GM21576 (cell line): ENCODE measurements at regions not wholly inside any gene's neighbourhood (a gene's known extent, or its start where the extent isn't known, plus 50 kb on each side); places are given as distances from the start of the nearest gene placed in this dataset.

Experiments
- ATAC-seq: cut with Tn5 transposase; IDR thresholded peaks from one replicate; pipeline ENCODE4 v1.9.1; 2021; ENCODE audit warnings: mild to moderate bottlenecking, moderate library complexity; ENCODE audit not compliant: unreplicated experiment

DNA sequence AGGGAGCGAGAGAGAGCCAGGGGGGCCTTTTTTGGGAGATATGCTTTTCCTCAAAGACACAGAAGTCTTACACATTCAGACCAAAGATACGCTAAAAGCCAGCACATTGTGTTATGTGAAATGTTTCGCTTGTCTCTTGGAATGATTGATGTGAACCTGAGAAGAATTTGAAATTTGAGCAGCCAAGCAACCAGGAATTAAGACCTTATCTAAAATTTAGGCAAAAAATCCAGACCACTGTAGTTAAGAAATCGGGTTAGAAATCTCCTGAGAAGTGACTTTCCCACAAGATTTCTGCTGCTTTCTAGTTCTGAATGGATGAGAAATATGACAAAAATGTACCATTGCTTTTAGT lies 223.2 kb upstream of the GMDS start:
- no peak for ATAC-seq

DNA sequence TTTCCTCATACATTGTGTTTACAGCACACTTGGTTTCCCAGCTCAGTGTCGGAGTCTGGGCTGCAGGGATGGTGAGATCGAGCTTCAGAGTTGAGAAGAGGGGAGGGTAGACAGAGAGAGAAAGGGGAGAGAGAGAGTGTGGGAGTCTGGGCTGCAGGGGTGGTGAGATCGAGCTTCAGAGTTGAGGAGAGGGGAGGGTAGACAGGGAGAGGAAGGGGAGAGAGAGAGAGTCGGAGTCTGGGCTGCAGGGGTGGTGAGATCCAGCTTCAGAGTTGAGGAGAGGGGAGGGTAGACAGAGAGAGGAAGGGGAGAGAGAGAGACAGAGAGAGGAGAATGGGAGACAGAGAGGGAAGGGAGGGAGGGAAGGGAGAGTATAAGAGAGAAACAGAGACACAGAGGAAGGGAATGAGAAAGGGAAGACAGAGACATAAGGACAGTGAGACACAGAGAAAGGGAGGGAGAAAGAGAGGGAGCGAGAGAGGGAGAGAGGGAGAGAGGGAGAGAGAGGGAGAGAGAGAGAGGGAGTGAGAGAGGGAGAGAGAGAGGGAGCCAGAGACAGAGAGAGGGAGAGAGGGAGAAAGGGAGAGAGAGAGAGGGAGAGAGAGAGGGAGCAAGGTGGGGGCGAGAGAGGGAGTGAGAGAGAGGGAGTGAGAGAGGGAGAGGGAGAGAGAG lies 222.7 kb upstream of the GMDS start:
- no peak for ATAC-seq

DNA sequence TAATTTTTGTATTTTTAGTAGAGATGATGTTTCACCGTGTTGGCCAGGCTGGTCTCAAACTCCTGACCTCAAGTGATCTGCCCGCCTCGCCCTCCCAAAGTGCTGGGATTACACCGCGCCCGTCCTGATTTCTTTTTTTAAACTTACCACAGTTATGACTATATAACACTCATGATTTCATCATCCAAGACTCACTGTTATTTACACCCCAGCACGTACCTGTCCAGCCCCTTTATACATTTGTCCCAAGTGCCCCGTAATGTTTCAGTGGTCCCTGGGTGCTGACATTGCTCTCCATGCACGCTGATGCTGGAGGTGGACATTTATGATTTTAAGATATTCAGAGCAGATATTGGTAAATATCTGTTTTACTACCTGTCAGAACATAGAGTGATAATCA lies 219.9 kb upstream of the GMDS start:
- no peak for ATAC-seq

DNA sequence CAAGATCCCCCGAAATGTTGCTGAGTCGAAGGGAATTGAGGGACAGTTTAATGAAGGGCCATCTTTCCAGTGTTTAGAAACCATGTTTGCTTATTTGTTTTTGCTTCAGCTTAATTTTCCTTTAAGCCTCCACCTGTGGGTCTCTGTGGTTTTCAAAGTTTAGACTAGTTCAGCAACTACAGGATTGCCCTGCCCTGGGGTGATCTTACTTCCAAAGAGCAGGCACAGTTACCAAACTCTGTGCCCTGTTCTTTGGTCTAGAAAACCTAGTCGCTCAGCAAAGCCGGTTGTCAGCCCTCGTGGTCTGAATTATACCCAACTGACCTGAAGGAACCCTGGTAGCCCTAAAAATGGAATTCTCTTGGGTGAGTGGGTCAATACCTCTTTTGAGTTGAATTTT lies 219.2 kb upstream of the GMDS start:
- no peak for ATAC-seq

DNA sequence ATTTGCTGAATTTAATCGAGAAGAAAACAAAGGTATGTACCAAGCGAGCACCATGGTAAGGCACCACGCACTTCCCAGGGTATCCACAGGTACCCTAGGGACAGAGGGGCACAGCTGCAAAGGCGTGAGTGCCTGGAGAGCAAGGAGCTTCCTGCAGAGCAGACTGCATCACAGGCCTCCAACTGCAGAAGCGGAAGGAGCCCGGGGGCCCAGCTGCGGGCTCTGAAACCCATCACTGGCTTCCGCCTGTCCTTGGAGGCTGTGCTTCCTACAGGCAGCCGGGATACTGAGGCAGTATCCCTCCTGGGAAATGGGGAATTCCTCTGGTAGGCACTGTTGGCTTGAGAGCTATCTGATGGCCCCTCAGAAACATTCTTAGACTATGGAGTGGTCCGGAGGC lies 217.4 kb upstream of the GMDS start:
- no peak for ATAC-seq

DNA sequence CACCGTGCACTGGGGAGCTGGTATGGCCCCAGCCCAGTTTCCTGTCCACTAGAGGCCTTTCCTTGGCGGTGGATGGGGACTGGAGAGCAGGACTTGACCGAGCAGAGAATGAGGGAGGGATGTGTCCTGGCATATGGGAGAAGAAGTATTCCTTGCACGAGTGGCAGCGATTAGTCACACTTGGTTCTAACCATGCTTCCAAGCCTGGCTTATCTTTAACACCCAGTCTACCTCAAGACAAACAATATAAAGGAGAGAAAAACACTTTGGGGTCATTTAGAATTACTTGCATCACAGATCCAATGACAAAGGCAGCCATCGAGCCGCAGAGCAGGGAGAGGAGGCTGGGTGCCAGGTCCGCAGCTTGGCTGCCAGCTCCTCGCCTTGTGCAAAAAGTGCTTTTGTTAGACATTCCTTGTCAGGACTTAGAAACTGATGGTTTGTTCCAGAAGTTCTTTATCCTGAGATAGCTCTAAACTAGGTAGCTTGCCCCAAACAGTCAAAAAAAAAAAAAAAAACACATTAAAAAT lies 214.9 kb upstream of the GMDS start:
- ATAC-seq = no peak

DNA sequence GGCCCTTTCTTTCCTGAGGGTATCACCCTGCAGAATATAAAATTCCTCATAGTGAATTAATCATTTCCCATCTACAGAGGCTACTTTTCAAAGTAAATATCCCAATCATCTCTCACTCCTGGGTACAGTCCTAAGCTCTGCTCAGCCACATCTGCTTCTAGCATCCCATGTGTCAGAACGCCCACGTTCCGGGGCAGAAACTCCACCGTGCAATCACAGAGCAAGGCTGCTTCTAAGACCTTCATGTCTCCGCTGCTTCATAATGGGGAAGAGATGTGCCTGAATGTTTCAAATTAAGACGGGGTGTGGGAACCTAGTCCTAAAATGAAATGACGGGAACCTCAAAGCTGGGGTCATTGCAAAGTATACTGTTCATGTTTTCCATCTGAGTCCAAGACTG lies 208.8 kb upstream of the GMDS start:
- ATAC-seq = no peak

DNA sequence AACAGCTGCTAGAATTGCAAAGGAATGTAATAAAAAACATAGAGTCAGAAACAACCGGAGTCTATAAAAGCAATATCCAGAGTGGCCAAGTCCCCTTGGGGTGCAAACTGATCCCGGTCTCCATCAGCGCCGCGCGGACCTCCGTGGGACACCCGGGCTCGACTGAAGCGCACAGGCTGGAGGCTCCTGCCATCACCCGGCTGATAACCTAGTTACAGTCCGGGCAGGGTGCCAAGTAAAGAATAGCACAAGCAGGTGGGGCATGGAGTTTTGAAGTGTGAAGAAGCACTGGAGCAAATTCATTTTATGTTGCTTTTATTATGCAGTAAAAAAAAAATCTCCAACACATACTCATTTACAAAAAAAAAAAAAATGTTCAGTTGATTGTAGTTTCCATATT lies 205.1 kb upstream of the GMDS start:
- no peak for ATAC-seq

DNA sequence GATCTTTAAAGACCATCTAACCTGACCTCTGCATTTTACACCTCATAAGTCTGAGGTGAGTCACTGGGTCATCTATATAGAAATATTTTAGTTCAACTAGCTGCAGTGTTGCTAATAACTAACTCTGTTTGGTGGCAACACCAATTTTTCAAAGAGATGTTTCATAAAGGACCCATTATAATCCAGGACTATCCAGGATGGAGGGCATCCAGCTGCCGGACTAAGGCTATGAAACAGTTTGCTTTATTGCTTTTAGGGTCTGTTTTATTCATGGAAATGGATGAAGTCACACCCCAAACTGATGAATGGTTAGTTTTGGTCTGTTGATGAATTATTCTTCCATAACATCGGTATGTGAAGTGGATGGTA lies 204.2 kb upstream of the GMDS start:
- no peak for ATAC-seq

DNA sequence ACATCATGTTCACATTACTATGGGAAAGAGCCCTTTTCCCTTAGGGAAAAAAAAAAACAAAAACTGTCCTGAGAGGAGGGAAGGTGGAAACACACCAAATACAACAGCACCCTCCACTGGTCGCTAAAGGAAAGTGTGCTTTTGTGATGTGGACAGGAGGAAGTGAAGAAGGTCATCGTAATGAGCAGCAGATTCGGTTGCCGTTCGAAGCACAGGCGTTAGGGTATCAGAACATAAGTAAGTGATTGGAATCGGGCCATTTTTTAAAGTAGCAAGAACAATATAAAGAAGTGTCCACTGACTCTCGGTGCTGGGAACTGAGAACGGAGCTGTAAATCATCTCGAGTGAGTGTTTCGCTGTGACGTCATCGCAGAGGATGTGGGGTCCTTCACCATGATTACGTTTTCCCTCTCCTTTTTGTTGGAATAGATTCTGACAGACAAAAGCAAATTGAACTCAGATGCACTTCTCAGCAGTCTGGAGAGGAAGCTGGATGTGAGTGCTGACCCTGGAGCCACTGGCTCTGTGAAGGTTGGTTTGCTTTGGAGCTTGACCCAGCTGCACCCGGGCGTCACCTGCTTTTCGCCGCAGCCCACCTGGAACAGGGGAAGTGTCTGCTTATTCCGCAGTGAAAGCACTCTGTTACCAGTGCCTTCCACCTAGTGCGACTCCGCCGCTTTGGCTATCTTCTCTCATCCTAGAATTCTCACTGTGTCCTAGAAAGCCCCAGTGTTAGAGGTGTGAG lies 203.6 kb upstream of the GMDS start:
- no peak for ATAC-seq

DNA sequence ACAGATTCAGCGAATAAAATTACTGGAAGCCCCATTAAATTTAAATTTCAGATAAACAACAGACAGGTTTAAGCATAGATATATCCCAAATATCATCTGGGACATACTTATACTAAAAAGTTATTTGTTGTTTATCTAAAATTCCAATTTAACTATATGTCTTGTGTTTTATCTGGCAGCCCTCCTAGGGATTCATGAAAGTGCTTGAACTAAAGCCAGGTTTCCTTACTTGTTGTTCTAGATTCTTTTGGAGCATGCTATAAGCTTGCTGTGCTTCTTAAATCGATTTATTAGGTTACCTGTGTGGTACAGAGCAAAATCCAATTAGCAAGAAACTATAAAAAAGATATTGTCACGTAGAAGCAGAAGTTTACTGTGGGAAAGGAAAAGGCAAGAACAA lies 202.5 kb upstream of the GMDS start:
- ATAC-seq = no peak

DNA sequence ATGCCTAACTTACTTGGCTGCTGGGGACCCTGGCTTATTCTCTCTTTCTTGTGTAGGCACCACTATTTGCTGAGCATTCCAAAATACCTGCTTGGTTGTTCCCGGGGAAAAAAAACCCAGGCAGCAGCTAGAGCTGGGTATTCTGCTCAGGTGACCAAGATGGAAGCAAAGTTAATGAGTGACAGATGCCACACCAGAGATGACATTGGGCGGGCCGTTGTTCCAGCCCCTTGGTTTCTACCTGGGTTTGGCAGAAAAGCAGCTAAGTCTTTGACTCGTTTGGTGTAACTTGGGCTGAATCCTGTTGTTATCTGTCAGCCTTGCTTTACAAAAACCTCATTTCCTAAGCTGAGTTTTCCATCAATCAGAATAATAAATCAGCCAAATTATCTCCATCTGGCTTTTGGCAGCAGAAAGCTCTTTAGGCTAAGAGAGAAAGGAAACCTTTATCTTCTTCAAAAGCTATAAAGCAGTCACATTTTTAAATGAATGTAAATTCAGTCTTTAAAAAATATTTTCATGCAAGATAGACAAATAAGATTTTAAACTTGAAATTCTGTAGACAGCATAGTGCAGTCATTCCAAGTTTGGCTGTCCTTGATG lies 202.0 kb upstream of the GMDS start:
- no peak for ATAC-seq

DNA sequence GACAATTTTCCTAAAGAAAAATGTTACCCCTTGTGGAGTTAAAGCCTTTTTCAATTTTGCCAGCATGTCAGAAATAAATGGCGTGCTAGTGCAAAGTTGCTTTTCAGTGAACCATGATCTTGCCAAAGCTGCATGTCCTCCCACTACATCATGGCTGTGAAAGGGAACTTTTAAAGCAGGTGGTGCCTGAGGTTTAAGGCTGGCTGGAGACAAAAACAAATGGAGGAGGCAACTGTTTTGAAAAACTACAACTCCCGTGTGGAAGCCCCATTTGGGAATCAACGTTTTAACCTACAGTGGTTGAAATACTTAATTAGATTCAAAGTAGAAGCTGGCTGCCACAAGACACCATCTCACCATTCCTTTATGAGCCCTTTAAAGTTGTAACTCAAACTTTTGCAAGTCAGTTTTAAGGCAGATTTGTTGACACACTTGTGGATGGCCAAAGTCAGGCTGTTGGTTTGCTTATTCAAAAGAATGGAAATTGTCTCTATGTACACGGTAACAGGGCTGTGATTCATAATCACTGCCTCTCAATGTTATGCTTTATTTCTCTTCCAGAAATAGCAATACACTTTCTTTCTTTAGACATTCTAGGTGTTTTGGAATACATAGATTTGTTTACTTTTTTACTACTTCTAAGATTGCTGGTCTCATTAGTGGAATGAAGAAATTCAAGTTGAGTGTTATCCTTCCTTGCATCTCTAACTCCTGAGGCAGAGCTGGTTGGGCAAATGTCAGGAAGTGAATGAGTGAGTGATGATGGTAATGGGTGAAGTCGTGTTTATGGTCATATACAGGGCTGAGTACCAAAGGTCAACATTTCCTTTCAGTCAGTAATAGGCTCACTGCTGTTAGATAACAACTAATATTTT lies 196.4 kb upstream of the GMDS start:
- ATAC-seq = no peak

DNA sequence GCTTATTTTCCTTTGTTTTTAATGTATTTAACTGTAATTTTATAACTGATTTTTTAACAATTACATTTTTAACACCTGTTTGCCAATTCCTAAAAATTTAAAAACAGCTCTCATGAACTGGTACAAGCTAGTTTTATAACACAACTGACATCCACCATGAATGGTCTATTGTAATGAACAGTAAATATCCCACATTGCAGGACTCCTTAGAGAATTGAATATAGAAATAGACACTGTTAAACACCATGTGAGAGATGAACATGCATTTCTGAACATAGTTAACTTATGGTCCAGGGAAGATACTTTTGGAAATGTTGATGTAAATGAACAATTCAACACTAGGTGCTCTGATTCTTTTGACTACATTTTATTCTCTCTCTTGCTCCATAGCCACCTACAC lies 195.1 kb upstream of the GMDS start:
- ATAC-seq = no peak

DNA sequence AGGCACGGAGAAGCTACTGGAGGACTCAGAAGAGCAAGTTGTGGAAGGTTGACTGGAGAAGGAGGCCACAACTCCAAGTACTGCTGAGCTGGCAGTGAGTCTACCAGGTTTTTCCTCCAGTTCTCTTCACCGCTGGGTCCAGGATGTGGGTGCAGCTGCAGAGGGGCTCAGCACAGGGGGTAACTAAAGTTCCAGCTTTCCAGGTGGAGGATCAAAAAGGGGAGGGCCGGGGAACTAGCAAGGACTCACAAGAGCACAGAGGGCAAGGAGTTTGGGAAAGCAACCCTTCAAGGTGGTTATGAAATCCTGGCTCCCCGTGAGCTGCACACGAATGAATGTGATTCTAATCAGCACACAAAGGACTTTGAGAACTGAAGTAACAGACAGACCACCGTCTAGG lies 194.2 kb upstream of the GMDS start:
- ATAC-seq = no peak

DNA sequence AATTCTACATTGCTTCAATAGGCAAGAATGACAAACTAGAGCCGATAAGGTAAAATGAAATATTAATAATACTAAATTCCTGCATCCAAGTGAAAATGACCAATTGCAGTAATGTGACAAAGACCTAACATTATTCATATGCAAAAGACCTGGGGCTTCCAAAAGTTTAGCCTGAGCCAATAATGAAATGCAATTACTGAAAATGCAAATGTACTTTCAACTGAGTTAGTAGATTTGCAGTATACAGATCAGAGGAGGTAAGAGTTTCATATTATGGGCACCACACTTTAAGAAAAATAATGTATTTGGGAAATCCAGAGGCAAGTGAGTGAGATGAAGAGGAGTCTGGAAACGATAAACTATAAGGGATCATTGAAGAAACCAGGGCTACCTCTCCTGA lies 193.7 kb upstream of the GMDS start:
- no peak for ATAC-seq

DNA sequence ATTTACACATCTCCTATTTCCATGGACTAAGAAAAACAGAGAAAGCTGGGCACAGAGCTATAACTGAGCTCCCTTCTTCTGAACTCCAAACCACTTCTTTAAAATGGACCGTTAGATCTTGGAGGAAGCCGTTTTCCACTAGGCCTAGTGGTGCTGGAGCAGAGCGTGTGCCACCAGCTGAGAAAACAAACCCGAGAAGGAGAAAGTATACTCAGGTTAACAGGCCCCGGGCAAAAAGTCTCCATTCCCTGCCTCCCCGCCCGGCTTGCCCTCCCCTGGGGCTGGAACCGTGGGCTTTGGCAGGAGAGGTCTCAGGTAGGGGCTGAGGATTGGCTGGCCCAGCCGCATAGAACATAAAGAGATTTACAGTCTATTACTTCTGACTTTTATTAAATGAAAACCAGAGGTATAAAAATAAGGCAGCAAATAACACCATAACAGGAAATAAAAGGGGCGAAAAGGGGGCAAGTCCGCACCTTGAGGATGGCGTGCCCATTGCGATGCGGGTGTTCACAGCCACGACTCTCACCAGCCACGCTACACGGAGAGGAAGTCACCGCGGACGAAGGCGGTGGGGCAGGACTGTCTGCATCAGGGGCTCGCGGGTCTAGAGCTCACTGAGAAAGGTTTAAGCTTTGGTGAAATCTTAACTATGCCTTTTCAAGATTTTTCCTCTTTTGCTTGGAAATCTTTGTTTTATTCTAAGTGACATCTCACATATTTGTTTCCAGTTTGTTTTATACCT lies 191.2 kb upstream of the GMDS start:
- ATAC-seq = no peak

DNA sequence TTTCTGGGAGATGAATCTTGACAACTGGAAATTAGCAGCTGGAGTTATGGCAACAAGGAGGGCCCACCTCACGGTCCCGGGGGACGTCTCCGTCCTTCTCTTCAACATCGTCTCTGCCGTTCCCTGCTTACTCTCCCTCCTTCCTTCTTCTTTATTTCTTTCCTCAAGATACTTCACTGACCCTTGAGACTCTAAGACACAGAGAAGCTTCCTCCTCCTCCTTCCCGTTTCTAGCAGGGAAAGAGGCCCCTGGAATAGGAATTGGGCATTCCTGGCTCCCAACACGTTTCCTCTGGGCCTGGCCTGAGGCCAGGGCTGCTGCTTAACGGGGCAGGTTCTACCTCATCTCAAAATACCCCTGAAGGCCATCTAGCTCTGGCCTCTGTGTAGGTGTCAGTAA lies 189.9 kb upstream of the GMDS start:
- ATAC-seq = no peak

DNA sequence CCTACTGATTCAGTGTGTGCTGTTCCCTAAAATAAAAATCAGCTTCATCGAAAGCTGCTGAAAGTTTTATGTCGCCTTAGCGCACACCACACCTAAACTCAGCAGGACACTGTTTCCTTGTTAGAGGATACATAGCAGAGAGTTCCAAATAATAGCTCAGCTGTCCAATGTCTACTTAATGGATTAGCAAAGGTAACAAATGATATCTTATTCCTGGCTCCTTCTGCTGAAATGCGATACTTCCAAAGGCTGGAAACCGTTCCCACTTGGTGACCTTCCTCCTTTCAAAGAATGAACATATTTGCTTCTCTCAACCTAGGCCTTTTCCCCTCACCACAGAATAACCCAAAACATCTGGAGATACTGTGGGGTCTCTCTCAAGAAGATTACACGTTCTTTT lies 189.5 kb upstream of the GMDS start:
- ATAC-seq = no peak

DNA sequence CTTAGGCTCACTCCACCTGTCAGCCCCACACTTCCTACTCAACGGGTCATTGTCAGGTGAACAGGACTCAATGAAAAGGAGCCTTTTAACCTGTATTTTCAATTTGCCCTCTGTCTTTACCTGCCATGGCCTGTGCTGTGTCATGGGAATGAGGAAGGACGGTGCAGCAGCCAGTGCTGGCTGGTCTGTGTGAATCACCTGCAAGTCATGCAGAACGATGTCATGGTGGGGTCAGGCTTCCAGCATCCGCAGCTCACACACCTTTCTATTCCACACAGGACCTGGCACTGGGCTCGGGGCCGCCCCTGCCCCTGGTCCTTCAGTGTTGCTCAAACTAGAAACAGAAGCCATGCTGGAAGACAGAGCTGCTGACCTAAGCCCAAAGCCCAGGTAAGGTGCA lies 188.7 kb upstream of the GMDS start:
- no peak for ATAC-seq

DNA sequence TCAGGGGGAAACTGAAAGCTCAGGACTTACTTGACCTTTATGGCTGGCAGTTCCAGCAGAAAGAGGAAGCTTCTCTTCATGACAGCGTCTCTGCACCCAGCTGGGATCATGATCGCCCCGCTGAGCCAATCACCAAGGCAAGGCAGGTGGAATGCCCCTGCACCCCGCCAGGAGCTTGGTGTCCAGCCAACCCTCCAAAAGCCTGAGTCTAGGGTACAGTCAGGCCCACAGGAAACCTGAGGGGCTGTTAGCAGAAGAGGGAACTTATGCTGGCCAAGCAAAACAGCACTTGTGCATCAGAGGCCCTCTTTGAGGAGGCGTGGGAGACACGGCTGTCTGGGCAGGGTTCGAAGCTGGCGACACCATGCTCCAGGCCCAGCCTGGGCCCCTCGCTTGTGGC lies 188.3 kb upstream of the GMDS start:
- no peak for ATAC-seq
